ENCODE measurements at regions not wholly inside any gene's neighbourhood (a gene's known extent, or its start where the extent isn't known, plus 50 kb on each side); places are given as distances from the start of the nearest gene placed in this dataset.

DNA sequence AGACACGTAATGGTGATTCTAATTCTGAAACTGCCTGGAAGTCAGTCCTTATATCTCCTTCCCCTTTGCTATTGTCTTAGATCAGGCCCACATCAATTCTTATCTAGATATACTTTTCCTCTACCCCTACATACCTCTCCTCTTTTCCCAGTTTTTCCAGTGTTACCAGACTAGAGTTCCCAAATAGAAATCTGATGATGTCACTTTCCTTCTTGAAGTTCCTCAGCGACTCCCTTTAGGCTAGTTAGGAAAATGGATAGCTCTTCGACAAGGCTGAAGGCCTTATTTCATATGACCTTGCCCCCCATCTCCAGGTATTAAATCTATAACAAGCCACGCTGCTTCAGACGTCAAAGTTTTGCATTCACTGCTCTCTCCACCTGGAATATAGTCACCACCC lies 201.1 kb upstream of the ATP2B1 start:
- no peak overlapping the region for H3K4me2 ChIP-seq (ENCODE audit: insufficient read depth, low read length)
- TF ChIP-seq MAX (IDR thresholded peaks at IDR 0.05; ENCODE audit: insufficient read depth, insufficient read length) (no peak), POLR2A (IDR thresholded peaks at IDR 0.05; ENCODE audit: low read depth, low read length) (no peak), FOS (IDR thresholded peaks at IDR 0.05; ENCODE audit: borderline replicate concordance, insufficient read depth, low read length) (no peak), POLR2AphosphoS5 (IDR thresholded peaks at IDR 0.05; ENCODE audit: insufficient read depth, low read depth, low read length) (no peak), EZH2 (IDR thresholded peaks at IDR 0.05; ENCODE audit: borderline replicate concordance, low read depth, low read length, severe bottlenecking) (no peak), JUN (IDR thresholded peaks at IDR 0.05; ENCODE audit: borderline replicate concordance, insufficient read depth, insufficient read length, low read depth) (no peak), GATA2 (IDR thresholded peaks at IDR 0.05; ENCODE audit: insufficient read depth, insufficient read length, low read depth, low read length) (no peak), MYC (IDR thresholded peaks at IDR 0.05; ENCODE audit: low read depth, low read length) (no peak)
- TF ChIP-seq, protein P1, sequence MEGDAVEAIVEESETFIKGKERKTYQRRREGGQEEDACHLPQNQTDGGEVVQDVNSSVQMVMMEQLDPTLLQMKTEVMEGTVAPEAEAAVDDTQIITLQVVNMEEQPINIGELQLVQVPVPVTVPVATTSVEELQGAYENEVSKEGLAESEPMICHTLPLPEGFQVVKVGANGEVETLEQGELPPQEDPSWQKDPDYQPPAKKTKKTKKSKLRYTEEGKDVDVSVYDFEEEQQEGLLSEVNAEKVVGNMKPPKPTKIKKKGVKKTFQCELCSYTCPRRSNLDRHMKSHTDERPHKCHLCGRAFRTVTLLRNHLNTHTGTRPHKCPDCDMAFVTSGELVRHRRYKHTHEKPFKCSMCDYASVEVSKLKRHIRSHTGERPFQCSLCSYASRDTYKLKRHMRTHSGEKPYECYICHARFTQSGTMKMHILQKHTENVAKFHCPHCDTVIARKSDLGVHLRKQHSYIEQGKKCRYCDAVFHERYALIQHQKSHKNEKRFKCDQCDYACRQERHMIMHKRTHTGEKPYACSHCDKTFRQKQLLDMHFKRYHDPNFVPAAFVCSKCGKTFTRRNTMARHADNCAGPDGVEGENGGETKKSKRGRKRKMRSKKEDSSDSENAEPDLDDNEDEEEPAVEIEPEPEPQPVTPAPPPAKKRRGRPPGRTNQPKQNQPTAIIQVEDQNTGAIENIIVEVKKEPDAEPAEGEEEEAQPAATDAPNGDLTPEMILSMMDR (IDR thresholded peaks at IDR 0.05; ENCODE audit: extremely low read depth in 1 of 2, insufficient read depth in 1 of 2, low read depth in 1 of 2, low read length in 2 of 2): no peak

More for the DNA sequence above, 201.1 kb upstream of the ATP2B1 start:
- Histone ChIP-seq H3K36me3 (ENCODE audit: control insufficient read depth in 2 of 2, extremely low read depth in 1 of 2, insufficient read depth in 2 of 2, low read length in 2 of 2) (no peaks in the 10 kb centered on the region), H2AFZ (ENCODE audit: low read depth, low read length) (no peak overlapping the region), H3K9ac (replicated peaks; ENCODE audit: extremely low read depth, insufficient read depth, low read length) (no peak overlapping the region), H3K9me1 (replicated peaks; ENCODE audit: control insufficient read depth, extremely low read depth, insufficient read depth, low read length) (no peaks in the 10 kb centered on the region), H3K4me3 (replicated peaks in 1 of 3; ENCODE audit: insufficient read depth in 1 of 3, low read depth in 1 of 3, low read length in 3 of 3) (no peak overlapping the region), H3K79me2 (ENCODE audit: control insufficient read depth, insufficient read depth, low read length) (no peaks in the 10 kb centered on the region), H3K9me3 (replicated peaks; ENCODE audit: control insufficient read depth, insufficient read depth, low read length) (no peaks in the 10 kb centered on the region), H4K20me1 (replicated peaks; ENCODE audit: control insufficient read depth, extremely low read depth, insufficient read depth, low read length) (no peaks in the 10 kb centered on the region), H3K4me1 (ENCODE audit: control insufficient read depth, extremely low read depth, insufficient read depth, low read length) (no peaks in the 10 kb centered on the region), H3K27me3 (ENCODE audit: control insufficient read depth in 2 of 2, insufficient read depth in 2 of 2, low read length in 2 of 2) (no peaks in the 10 kb centered on the region), H3K27ac (ENCODE audit: insufficient read depth, low read depth, low read length) (no peak overlapping the region)
- BruUV-seq (replicated peaks): no TSS peak
- ChIA-PET POLR2A (no interaction called here), CTCF (interaction anchor here (1.0 kb wide), 1 partner anchor 9 kb away, joined by 3 read pairs; no protein-coding TSS in a partner anchor)
- dilution Hi-C loops (cut with MboI; ENCODE audit: extremely low pct_ligation_motif_present, low sequenced_read_pairs): no loop called here
- FAIRE-seq (no peak), DNase-seq (ENCODE audit: low read depth, low spot score) (no peak)
- intact Hi-C loops (cut with micrococcal nuclease): no loop called here
